Hematopoietic multipotent progenitor cell treated with erythropoietin and hydrocortisone succinate and interleukin-3 and kit ligand, for 4 days (in vitro differentiated cells): ENCODE measurements at regions not wholly inside any gene's neighbourhood (a gene's known extent, or its start where the extent isn't known, plus 50 kb on each side); places are given as distances from the start of the nearest gene placed in this dataset.
"Not testable (repeated sequence)": the region's sequence is repeated elsewhere in the genome, so short reads cannot be mapped to it uniquely, and the experiment has no call there.

ENCODE experiments used
- DNase-seq: peaks from one replicate; pipeline ENCODE4 v3.0.0-alpha.2; 2015

GRCh38 chr18:22753130-22753831 lies 179.8 kb upstream of the RBBP8 start:
- no peak for DNase-seq

GRCh38 chr18:22764005-22764404 lies 169.1 kb upstream of the RBBP8 start:
- not testable (repeated sequence) for DNase-seq

- DNase-seq: no peak
Measured at GRCh38 chr18:22765896-22766295, 167.2 kb upstream of the RBBP8 start.

GRCh38 chr18:22767653-22768052 lies 165.5 kb upstream of the RBBP8 start:
- no peak for DNase-seq

GRCh38 chr18:22773944-22774343 lies 159.2 kb upstream of the RBBP8 start:
- DNase-seq: no peak

GRCh38 chr18:22778996-22779395 lies 154.1 kb upstream of the RBBP8 start:
- DNase-seq: peak; percentile 27

GRCh38 chr18:22783245-22783644 lies 149.9 kb upstream of the RBBP8 start:
- DNase-seq: no peak

- DNase-seq: no peak
Measured at GRCh38 chr18:22783662-22784076, 149.5 kb upstream of the RBBP8 start.

- DNase-seq: no peak
Measured at GRCh38 chr18:22789052-22789451, 144.1 kb upstream of the RBBP8 start.

- no peak for DNase-seq
Measured at GRCh38 chr18:22789600-22789999, 143.5 kb upstream of the RBBP8 start.

- DNase-seq: no peak
Measured at GRCh38 chr18:22790545-22791309, 142.4 kb upstream of the RBBP8 start.

- DNase-seq: no peak
Measured at GRCh38 chr18:22791310-22791610, 141.9 kb upstream of the RBBP8 start.

GRCh38 chr18:22796113-22796512 lies 137.0 kb upstream of the RBBP8 start:
- no peak for DNase-seq

GRCh38 chr18:22800551-22800951 lies 132.6 kb upstream of the RBBP8 start:
- no peak for DNase-seq

- peak; percentile 59 for DNase-seq
Measured at GRCh38 chr18:22813648-22814328, 119.3 kb upstream of the RBBP8 start.

GRCh38 chr18:22814329-22814703 lies 118.8 kb upstream of the RBBP8 start:
- DNase-seq: no peak

- DNase-seq: peak; percentile 10
Measured at GRCh38 chr18:22816266-22817176, 116.6 kb upstream of the RBBP8 start.

- DNase-seq: no peak
Measured at GRCh38 chr18:22817844-22818243, 115.3 kb upstream of the RBBP8 start.

GRCh38 chr18:22822024-22822423 lies 111.1 kb upstream of the RBBP8 start:
- DNase-seq: no peak

GRCh38 chr18:22822841-22823508 lies 110.2 kb upstream of the RBBP8 start:
- DNase-seq: no peak

GRCh38 chr18:22826726-22827125 lies 106.4 kb upstream of the RBBP8 start:
- DNase-seq: no peak

- DNase-seq: peak; percentile 16
Measured at GRCh38 chr18:22827216-22827615, 105.9 kb upstream of the RBBP8 start.
